ENCODE measurements at regions not wholly inside any gene's neighbourhood (a gene's known extent, or its start where the extent isn't known, plus 50 kb on each side); places are given as distances from the start of the nearest gene placed in this dataset.
"Not testable (repeated sequence)": the region's sequence is repeated elsewhere in the genome, so short reads cannot be mapped to it uniquely, and the experiment has no call there.

DNA sequence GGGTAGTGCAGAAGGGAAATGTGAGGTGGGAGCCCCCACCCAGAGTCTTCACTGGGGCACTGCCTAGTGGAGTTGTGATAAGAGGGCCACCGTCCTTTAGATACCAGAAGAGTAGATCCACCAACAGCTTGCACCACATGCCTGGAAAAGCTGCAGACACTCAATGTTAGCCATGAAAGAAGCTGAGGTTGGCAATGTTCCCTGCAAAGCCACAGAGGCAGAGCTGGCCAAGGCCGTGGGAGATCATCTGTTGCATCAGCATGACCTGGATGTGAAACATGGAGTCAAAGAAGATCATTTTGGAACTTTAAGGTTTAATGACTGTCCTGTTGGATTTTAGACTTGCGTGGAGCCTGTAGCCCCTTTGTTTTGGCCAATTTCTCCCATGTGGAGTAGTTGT is 468.4 kb upstream of the FOXG1 start:
- no peak for DNase-seq

DNA sequence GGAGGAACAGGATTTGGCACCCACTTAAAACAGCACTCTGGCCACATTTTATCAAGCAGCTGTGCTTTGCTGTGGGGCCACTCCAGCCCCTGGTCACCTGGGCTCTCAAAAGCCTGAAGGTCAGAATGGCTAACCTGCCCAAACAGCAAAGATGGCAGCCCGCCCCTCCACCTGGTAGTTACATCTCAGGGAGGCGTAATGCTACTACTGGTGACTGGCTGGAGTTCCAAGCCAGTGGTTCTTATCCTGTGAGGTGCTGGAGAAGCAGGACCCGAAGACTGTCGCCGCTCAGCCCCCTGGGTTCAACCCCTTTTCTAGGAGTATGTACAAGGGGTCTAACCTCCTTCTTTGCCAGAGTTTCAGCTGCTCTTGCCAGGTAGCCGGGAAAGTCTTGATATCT is 467.4 kb upstream of the FOXG1 start:
- no peak for DNase-seq

DNA sequence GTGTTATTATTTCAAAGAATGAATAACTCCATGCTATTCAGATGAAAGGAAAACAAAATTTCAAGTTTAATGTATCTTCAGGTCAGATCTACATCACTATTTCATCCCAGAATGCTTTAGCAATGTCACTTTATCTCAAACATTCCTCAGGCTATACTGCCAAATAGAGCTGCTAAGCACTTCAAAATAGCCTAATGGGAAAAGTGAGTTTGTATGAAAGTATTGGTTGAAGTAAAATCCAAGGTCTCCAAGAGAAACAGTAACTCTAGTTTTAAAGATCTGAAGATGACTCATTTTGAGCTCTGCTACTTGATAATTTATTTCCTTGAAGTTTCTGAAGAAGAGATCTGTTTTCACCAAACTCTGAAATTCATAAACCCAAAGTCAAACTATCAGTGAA is 466.2 kb upstream of the FOXG1 start:
- DNase-seq = no peak

DNA sequence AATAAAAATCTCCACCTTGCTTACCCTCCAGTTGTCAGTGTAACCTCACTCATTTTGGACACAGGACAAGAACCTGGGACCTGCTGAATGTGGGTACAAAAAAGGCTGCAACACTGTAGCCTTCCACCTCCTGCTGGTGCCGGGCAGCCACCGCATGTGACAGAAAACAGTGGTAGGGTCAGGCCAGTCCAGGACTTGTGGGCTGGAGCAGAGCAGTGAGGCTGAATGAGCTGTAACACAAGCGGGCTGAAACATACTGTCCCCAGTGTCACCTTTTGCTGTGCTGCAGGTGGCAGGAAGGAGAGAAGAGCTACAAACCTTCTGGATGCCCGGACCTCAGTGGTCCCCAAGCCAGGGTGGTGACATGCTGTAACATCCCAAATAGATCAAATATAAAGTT is 465.4 kb upstream of the FOXG1 start:
- no peak for DNase-seq

DNA sequence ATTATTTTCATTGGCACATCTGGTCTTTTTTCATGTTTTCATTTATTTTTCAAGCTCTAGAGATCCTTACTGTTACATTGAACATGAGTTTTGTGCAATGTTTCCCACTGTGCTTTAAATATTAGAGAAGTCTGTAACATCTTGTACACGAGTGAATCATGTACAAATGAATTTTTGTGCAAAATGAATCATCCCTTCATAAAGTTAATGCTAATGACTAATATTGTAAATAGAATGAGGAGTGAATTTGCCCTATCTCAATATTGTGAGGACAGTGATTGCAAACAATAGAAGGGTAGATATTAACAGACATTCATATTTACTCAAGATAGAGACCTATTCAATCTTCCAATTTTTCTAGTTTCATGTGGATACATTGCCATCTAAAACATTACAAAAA is 463.3 kb upstream of the FOXG1 start:
- no peak for DNase-seq

DNA sequence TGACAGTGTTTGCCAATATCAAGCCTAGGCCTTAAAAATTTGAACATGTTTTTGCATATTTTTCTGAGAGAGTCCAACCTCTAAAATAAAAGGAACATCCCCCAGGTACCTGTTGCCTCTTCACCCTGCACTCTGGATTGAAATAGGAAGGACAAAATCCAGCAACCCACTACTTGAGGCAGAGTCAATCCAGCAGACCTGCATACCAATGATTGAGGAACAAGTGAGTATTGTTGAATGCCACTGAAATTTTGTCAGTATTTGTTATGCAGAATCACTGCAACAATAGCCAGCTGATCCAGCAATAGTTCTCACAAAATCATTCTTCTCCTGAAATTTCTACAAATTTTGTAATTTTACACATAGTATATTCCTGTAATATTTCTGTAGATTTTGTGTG is 460.6 kb upstream of the FOXG1 start:
- DNase-seq = no peak

DNA sequence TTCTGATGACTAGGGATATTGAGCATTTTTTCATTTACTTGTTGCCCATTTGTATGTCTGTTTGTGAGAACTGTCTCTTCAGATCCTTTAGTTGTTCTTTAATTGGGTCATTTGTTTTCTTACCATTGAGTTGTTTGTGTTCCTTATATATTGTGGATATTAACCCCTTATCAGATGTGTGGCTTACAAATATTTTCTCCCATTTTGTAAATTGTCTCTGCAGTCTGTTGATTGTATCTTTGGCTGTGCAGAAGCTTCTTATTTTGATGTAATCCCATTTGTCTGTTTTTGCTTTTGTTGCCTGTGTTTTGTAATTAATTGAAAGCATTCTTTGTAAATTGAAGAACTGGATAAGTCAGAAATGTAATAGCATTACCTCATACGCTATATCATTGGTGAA is 459.1 kb upstream of the FOXG1 start:
- DNase-seq = no peak

DNA sequence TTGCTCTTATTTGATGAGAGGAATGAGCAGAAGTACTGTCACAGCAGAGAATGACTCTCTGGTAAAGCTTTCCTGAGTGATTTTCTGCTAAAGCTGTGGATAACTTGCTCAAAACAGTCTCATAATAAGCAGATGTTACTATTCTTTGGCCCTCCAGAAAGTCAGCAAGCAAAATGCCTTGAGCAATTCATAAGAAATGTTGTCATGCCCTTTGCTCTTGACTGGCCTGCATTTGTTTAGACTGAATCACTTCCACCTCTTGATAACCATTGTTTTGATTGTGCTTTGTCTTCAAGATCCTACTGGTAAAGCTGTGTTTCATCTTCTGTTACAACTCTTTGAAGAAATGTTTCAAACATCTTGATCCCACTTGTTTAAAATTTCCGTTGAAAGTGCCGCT is 457.9 kb upstream of the FOXG1 start:
- peak; percentile 42 for DNase-seq

DNA sequence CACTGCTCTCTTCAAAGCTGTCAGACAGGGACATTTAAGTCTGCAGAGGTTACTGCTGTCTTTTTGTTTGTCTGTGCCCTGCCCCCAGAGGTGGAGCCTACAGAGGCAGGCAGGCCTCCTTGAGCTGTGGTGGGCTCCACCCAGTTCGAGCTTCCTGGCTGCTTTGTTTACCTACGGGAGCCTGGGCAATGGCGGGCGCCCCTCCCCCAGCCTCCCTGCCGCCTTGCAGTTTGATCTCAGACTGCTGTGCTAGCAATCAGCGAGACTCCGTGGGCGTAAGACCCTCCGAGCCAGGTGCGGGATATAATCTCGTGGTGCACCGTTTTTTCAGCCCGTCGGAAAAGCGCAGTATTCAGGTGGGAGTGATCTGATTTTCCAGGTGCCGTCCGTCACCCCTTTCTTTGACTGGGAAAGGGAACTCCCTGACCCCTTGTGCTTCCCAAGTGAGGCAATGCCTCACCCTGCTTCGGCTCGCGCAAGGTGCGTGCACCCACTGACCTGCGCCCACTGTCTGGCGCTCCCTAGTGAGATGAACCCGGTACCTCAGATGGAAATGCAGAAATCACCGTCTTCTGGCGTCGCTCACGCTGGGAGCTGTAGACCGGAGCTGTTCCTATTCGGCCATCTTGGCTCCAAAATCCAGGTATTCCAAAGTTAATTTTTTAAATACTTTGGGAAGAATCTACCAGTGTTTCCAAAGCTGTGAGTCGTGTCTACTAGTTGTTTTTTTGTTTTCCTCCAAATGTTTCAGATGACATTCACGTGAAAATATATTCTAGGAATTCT is 448.5 kb upstream of the FOXG1 start:
- not testable (repeated sequence) for DNase-seq

DNA sequence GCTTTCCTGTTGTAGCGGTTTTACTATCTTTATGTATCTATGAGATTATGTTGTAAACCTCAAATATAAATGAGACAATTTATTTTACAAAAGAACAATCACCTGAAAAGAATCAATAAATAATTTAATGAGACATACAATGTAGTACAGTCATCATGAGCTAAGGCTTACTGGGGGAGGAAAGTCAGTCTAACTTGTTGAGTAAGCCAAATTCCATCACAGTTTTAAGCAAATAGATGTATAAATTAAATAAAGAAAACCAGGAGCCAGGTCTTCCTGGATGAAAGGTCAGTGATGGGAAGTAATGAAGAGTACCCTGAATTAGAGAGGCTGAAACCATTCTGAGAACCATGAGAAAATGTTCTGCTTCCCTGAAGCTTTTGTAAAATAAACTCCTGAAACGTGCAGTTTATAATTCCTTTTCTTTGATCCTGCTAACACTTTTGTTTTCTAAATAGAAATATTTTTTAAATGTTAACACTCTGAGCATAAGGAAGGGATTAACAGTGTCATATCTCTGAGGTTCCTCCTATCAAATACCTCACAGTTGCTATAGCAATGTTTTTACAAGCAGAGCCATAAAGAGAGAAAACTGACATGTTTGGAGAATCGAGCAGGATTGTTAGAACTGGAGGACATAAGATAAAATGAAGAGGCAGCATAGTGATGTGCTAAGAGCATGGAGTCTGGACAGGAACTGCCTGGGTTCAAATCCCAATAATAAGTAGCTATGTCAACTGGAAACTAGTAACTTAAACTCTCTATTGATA is 444.9 kb upstream of the FOXG1 start:
- DNase-seq = peak; percentile 33

DNA sequence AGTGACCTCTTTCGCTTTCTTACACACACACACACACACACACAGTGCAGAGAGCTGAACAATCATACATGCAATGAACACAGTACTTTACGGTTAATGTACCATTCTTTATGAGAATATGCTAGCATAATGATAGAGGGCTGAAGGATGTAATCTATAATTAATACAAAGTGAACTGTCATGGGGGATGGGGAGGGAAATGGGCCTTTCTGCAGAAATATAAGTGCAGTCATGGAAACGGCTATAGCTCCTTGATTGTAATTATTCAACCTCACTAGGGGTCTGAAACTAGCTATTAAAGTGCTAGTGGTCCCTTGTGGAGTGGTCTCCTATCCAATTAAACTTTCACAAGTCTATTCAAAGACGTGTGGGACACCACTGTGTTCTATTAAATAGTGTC is 443.2 kb upstream of the FOXG1 start:
- no peak for DNase-seq

DNA sequence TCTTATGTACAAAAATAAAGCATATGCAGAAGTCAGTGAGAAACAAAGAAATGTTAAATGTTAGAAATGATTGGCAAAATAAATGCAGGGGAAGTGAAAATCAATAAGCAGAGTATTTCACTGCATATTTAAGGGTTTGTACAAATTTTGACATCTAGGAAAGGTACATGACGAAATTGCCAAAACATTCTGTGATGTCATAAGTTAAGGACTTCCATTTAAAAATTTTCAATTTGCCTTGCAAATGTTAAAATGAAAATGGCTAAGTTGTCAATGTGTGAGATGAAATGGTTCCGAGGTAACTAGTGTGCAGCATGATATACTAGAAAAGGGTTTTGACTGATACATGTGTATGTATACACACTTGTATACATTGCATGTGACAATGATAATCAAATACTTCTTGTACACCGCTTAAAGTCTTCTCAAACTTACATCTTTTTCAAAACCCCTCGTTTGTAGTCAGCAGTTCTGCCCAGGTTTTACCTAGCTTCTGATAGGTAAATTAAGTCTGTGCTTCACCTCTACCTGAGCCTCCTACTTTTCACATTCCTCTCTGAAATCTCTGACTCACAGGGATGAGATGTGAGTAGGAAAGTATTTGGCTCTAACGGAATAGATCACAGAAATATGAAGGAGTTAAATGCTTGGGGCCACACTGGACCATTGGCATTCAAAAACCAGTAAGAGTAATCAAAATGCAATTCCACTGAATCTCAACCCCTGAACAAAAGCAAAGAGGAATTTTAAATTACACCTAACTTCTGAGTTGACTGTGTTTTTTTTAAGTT is 442.4 kb upstream of the FOXG1 start:
- no peak for DNase-seq

DNA sequence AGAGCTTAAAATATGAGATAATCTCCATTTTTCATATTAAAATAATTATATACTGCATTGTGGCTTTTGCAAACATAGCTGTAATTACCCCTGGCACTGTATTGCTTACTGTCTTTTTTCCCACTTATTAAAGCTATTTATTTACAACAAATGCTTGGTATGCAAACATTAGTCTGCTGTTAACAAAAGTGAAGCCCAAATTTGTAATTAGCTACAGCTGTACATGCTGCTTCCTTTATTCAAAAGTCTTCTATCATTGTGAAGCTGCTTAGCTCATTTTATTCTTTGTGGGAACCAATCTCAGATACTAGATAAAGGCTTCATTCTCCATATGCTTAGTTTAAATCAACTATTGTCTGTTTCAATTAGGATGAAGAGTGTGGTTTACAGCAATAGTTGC is 425.8 kb upstream of the FOXG1 start:
- no peak for DNase-seq

DNA sequence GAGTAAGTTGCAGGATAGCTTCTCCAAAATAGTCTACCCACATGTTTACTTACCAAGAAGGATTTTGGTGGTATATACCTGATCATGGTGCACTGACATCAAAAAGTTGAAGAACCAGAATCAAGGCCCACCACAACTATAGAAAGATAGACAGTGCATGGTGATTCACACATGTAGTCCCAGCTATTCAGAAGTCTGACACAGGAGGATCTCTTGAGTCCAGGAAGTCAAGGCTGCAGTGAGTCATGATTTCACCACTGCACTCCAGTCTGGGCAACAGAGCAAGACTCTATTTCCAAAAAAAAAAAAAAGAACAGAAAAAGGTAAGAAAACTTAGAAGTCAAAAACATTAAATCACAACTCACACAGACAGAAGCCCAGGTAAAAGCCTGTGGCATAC is 422.2 kb upstream of the FOXG1 start:
- no peak for DNase-seq

DNA sequence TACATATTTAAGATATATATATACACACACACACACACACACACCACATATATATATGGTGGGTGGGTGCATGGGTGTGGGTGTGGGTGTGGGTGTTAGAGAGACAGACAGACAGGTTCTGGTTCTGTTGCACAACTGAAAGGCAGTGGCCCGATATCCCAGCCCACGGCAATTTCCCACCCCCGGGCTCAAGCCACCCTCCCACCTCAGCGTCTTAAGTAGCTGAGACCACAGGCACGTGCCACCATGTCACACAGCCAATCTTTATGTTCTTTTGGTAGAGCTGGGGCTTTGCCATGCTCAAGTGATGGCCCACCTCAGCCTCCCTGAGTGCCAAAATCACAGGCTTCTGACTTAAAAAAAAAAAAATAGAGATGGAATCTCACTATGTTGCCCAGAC is 417.8 kb upstream of the FOXG1 start:
- no peak for DNase-seq

DNA sequence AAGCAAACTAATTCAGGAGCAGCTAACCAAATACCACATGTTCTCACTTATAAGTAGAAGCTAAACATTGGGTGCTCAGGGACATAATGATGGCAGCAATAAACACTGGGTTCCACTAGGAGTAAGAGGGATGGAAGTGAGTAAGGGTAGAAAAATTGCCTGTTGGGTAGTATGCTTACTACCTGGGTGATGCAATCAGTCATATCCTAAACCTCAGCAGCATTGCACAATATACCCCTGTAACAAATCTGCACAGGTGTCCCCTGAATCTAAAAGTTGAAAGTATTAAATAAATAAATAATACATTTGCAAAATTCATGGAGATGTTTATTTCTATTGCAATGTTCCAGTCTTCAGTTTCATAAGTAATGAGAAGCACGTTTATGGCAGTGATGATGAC is 409.8 kb upstream of the FOXG1 start:
- no peak for DNase-seq

DNA sequence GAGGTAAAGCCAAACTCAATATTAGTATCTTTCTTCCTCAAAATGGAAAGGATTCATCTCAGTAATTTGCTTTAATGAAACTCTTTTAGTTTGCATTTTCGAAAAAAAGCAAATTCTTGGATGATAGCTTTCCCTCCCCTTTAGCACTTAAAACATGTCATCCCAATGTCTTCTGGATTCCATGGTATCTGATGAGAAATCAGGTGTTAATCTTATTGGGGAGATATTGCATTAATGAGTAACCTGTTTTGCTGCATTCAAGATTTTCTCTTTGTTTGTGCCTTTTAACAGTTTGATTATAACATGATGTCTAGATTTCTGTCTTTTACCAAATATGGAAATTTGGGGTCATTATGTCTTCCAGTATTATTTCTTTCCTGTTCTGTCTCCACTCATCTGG is 405.1 kb upstream of the FOXG1 start:
- no peak for DNase-seq

DNA sequence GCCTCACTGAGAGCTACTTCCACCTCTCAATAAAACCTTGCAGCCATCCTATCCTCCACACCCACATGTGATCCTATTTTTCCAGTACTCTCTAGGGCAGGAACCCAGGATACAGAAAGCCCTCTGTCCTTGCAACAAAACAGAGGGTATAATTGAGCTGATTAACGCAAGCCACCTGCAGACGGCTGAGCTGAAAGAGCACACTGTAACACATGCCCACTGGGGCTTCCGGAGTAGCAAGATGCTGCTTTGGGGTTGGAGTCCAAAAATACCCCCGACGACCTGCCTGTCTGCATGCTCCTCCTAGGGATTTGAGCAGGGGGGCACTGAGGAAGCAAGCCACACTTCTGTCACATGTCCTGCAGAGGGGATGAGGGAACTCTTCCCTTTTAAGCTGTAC is 401.1 kb upstream of the FOXG1 start:
- no peak for DNase-seq

DNA sequence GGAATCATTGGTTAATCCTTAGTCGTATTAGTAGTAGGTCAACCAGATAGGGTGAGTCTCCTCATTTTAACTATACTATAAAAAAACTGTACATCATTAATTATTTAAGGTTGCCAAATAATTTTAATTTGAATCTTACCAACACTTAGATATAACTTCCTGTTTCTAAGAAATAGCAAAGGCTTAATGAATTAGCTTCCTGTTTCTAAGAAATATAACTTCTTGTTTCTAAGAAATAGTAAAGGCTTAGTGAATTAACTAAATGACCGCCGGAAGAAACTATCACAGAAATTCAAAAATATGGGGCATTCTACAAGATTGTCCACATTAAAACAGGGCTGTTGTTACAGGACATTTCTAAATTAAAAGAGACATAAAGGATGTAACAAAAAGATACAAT is 392.9 kb upstream of the FOXG1 start:
- DNase-seq = no peak

DNA sequence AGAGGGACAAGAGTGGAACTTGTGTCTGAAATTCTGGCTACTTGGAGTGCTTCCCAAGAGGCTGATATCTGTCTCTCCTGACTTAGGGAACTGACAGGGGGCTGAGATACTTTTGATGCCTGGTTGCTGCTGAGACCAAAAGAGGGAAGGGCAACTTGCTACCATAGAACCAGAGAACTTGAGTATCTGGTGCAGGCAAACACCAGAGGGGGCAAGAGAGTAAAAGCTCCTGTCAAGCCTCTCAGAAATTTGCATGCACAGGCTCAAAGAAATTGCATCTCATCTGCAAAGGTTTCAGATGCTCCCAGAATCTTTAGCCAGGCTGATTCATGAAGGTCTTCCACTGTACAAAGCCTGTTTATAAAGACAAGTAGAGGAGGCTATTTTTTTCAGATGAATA is 391.3 kb upstream of the FOXG1 start:
- no peak for DNase-seq

DNA sequence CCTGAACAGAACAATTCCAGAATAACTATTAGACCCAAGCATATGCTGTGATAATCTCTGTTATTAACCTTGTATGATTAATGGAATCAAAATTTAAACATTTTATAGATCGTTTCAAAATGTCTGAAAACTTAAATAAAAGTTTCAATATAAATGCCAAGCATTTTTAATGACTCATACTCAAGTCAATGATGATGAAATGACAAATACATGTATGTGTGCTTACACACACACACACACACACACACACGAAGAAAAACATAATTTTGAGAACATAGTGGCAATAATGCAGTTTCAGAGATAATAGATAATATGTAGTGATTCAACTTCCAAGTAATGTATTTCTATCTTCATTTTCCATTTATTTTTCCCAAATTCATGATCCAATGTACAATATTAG is 384.9 kb upstream of the FOXG1 start:
- DNase-seq = no peak

DNA sequence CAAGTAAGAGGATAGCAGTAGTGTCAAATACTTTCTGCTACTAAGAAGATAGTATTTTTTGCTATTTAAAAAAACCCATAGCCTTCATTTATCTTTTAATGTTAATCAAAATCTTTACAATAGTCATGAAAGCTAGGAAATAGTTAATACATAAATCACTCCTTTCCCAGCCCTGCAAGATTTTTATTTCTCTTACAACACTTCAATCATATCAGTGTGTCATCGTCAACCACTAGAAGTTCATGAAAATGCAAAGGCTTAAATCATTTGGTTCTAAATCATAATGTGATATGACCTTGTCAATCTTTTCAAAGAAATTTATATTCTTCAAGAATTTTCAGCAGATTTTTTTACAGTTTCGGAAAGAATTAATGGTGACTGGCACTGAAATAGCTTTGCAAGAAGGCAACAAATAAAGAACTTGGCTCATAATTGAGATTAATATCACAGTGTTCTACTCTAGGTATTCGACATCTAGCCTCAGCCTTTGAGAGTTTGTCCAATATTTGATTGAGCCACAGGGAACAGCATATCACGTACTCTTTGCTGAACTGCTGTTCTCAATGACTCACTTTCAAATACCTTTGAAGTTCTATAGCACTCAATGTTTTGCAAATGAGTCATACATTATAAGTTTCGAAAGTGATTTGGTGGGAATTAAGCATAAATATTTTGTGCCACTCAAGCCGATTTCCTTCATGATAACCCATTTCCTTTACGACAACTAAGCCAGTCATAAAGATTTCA is 384.0 kb upstream of the FOXG1 start:
- DNase-seq = no peak

DNA sequence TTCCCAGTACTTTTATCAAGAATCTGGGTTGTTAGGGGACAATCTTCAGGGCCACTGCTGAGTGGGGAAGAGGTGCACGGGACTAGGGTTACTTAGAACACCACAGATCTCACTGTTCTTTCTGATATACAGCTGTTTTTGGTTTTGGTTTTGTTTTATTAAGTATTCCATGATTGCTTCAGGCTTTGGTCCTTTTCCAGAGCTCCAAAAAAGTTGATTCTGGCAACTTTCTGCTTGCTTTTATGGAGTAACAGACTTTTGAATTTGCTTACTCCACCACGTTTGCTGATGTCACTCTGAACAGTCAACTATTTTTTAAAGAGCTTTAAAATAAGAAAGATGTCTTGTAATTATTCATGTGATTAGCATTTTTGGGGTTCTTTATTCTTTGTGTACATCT is 368.1 kb upstream of the FOXG1 start:
- DNase-seq = no peak

All from kidney glomerular epithelial cell (primary cell).